GM12878 (cell line): ENCODE measurements at regions not wholly inside any gene's neighbourhood (a gene's known extent, or its start where the extent isn't known, plus 50 kb on each side); places are given as distances from the start of the nearest gene placed in this dataset.

Source experiments
- BCLAF1 ChIP-seq: fragments of 450-650 bp; IDR thresholded peaks from 2 replicates; pipeline ENCODE4 v1.6.1; 2017; ENCODE audit warnings: antibody characterized with exemption, mild to moderate bottlenecking, moderate library complexity
- EZH2 ChIP-seq: IDR thresholded peaks from 2 replicates; pipeline ENCODE4 v1.6.1; 2012; ENCODE audit warnings: low read depth, mild to moderate bottlenecking, control low read depth, inconsistent platforms, low read length, borderline replicate concordance; ENCODE audit not compliant: control insufficient read depth
- GABPA ChIP-seq: IDR thresholded peaks from 2 replicates; pipeline ENCODE4 v1.6.1; 2014; ENCODE audit warnings: antibody characterized with exemption, low read depth, mild to moderate bottlenecking, inconsistent platforms
- MAX ChIP-seq: IDR thresholded peaks from 2 replicates; pipeline ENCODE4 v1.6.1; 2012; ENCODE audit warnings: low read depth, low read length, improper control_type of control experiment
- MTA3 ChIP-seq: IDR thresholded peaks from 2 replicates; pipeline ENCODE4 v1.6.1; 2012; ENCODE audit warnings: low read length, inconsistent platforms, borderline replicate concordance
- PRDM15 ChIP-seq: fragments of 450-650 bp; formaldehyde crosslinking; IDR thresholded peaks from 2 replicates; pipeline ENCODE4 v1.4.0; 2020; ENCODE audit warnings: mild to moderate bottlenecking, moderate library complexity
- TF ChIP-seq, protein P1 (sequence below), 3 experiments: IDR thresholded peaks in 2 of 3; conservative IDR thresholded peaks in 1 of 3; 2 replicates each; pipeline ENCODE4 v1.5.1; 2011; ENCODE audit warnings: low read depth in 3 of 3, low read length in 3 of 3, mild to moderate bottlenecking in 3 of 3, control low read depth in 2 of 3, moderate library complexity in 2 of 3, inconsistent platforms in 1 of 3, mixed read lengths in 1 of 3; ENCODE audit not compliant: control insufficient read depth in 2 of 3, insufficient read depth in 1 of 3; ENCODE audit errors: extremely low read depth in 1 of 3
- TF ChIP-seq, protein P2 (sequence below): IDR thresholded peaks from 2 replicates; pipeline ENCODE4 v1.6.1; 2012; ENCODE audit warnings: low read length, inconsistent platforms

DNA sequence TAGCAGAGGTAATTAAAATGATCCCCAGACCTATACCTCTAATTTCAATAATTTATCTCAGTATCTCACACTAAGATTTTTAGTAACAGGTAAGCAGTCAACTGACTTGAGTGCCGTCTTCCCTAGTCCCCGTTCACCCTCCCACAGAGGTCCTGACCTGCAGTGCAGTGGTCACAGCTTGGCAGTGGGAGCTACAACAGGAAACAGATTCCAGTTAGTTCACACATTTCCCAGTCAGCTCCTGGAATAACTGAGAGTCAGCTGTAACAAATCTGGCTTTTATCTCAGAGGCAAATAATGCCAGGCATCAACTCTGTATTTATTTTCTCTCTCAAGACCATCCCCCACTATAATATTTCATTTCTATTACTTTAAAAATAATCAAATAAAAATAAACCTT is 308.2 kb downstream of the ATP23 start:
- TF ChIP-seq, protein P1, sequence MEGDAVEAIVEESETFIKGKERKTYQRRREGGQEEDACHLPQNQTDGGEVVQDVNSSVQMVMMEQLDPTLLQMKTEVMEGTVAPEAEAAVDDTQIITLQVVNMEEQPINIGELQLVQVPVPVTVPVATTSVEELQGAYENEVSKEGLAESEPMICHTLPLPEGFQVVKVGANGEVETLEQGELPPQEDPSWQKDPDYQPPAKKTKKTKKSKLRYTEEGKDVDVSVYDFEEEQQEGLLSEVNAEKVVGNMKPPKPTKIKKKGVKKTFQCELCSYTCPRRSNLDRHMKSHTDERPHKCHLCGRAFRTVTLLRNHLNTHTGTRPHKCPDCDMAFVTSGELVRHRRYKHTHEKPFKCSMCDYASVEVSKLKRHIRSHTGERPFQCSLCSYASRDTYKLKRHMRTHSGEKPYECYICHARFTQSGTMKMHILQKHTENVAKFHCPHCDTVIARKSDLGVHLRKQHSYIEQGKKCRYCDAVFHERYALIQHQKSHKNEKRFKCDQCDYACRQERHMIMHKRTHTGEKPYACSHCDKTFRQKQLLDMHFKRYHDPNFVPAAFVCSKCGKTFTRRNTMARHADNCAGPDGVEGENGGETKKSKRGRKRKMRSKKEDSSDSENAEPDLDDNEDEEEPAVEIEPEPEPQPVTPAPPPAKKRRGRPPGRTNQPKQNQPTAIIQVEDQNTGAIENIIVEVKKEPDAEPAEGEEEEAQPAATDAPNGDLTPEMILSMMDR (IDR thresholded peaks at IDR 0.05 in 2 of 3, conservative IDR thresholded peaks at IDR 0.05 in 1 of 3; ENCODE audit: control insufficient read depth in 2 of 3, extremely low read depth in 1 of 3, insufficient read depth in 1 of 3, low read depth in 3 of 3, low read length in 3 of 3) = no peak
- no peak for TF ChIP-seq MTA3
- TF ChIP-seq MAX = no peak
- TF ChIP-seq GABPA = no peak
- TF ChIP-seq, protein P2, sequence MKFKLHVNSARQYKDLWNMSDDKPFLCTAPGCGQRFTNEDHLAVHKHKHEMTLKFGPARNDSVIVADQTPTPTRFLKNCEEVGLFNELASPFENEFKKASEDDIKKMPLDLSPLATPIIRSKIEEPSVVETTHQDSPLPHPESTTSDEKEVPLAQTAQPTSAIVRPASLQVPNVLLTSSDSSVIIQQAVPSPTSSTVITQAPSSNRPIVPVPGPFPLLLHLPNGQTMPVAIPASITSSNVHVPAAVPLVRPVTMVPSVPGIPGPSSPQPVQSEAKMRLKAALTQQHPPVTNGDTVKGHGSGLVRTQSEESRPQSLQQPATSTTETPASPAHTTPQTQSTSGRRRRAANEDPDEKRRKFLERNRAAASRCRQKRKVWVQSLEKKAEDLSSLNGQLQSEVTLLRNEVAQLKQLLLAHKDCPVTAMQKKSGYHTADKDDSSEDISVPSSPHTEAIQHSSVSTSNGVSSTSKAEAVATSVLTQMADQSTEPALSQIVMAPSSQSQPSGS = no peak
- no peak for TF ChIP-seq EZH2
- no peak for TF ChIP-seq PRDM15
- TF ChIP-seq BCLAF1 = no peak
